ENCODE measurements at regions not wholly inside any gene's neighbourhood (a gene's known extent, or its start where the extent isn't known, plus 50 kb on each side); places are given as distances from the start of the nearest gene placed in this dataset.

DNA sequence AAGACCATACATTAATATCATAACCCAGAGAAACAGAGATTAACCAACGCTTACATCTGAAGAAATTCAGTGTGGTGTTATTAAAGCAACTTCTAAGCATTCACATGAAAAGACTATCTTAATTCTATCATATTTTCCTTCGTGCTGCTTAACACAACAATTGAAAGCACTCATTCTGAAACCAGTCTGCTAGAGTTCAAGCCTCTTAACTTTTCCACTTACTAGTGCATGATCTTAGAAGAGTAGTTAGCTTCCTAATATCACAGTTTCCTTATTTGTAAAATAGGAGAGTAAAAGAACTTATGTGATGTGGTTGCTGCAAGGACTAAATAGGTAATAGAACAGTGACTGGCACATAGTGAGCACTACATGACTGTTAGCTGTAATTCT, 379.3 kb downstream of the TRIM36 start:
- TF ChIP-seq, protein P1, sequence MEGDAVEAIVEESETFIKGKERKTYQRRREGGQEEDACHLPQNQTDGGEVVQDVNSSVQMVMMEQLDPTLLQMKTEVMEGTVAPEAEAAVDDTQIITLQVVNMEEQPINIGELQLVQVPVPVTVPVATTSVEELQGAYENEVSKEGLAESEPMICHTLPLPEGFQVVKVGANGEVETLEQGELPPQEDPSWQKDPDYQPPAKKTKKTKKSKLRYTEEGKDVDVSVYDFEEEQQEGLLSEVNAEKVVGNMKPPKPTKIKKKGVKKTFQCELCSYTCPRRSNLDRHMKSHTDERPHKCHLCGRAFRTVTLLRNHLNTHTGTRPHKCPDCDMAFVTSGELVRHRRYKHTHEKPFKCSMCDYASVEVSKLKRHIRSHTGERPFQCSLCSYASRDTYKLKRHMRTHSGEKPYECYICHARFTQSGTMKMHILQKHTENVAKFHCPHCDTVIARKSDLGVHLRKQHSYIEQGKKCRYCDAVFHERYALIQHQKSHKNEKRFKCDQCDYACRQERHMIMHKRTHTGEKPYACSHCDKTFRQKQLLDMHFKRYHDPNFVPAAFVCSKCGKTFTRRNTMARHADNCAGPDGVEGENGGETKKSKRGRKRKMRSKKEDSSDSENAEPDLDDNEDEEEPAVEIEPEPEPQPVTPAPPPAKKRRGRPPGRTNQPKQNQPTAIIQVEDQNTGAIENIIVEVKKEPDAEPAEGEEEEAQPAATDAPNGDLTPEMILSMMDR (IDR thresholded peaks at IDR 0.05) = no peak
- TF ChIP-seq POLR2AphosphoS5 (IDR thresholded peaks at IDR 0.05) = no peak
